Activated CD4-positive, alpha-beta memory T cell treated with anti-CD3 and anti-CD28 coated beads, Interleukin-2, amount 10 ng/mL, durations not matched to agents 7 days and 5 days (primary cell): ENCODE measurements at regions not wholly inside any gene's neighbourhood (a gene's known extent, or its start where the extent isn't known, plus 50 kb on each side); places are given as distances from the start of the nearest gene placed in this dataset.

Experiments used
- CTCF ChIA-PET: fragments of 350-600 bp; sonication (Branson Sonifier 250); formaldehyde crosslinking; loops from one replicate; lab custom pipeline; 2021; ENCODE audit warnings: antibody characterized with exemption, inconsistent platforms; lab: Charles Lee
- POLR2A ChIA-PET: fragments of 350-600 bp; sonication (Branson Sonifier 250); formaldehyde crosslinking; loops from one replicate; lab custom pipeline; 2021; ENCODE audit warnings: antibody characterized with exemption; lab: Charles Lee
- DNase-seq: peaks from one replicate; pipeline ENCODE4 v3.0.0-alpha.2; 2020
- H3K27ac Mint-ChIP-seq: one replicate; pipeline ENCODE4 v1.8.0; 2021; ENCODE audit warnings: mild to moderate bottlenecking, mixed read lengths
- H3K27me3 Mint-ChIP-seq: one replicate; pipeline ENCODE4 v1.8.0; 2021; ENCODE audit warnings: mixed read lengths
- H3K36me3 Mint-ChIP-seq: one replicate; pipeline ENCODE4 v1.8.0; 2021; ENCODE audit warnings: low read depth, mixed read lengths
- H3K4me1 Mint-ChIP-seq: one replicate; pipeline ENCODE4 v1.8.0; 2021; ENCODE audit warnings: mixed read lengths
- H3K4me3 Mint-ChIP-seq: one replicate; pipeline ENCODE4 v1.8.0; 2021; ENCODE audit warnings: mild to moderate bottlenecking, mixed read lengths
- H3K9me3 Mint-ChIP-seq: one replicate; pipeline ENCODE4 v1.8.0; 2021; ENCODE audit warnings: mixed read lengths

GRCh38 chrX:140362861-140363260 lies 142.0 kb downstream of the SOX3 start:
- DNase-seq = no peak
- Mint-ChIP-seq H3K9me3 (no peaks in the 10 kb centered on the region), H3K36me3 (no peaks in the 10 kb centered on the region), H3K27ac (no peak overlapping the region), H3K27me3 (no peaks in the 10 kb centered on the region), H3K4me1 (no peaks in the 10 kb centered on the region), H3K4me3 (no peak overlapping the region)
- CTCF ChIA-PET = no interaction called here
- POLR2A ChIA-PET = no interaction called here

GRCh38 chrX:140360924-140361323 lies 143.9 kb downstream of the SOX3 start:
- Mint-ChIP-seq H3K27me3 (no peaks in the 10 kb centered on the region), H3K9me3 (no peaks in the 10 kb centered on the region), H3K4me3 (no peak overlapping the region), H3K4me1 (no peaks in the 10 kb centered on the region), H3K27ac (no peak overlapping the region), H3K36me3 (no peaks in the 10 kb centered on the region)
- ChIA-PET POLR2A (no interaction called here), CTCF (no interaction called here)
- no peak for DNase-seq

- Mint-ChIP-seq H3K36me3 (no peaks in the 10 kb centered on the region), H3K4me3 (no peak overlapping the region), H3K4me1 (no peaks in the 10 kb centered on the region), H3K9me3 (no peaks in the 10 kb centered on the region), H3K27me3 (no peaks in the 10 kb centered on the region), H3K27ac (no peak overlapping the region)
- CTCF ChIA-PET = no interaction called here
- POLR2A ChIA-PET = no interaction called here
- DNase-seq = no peak
Measured at GRCh38 chrX:140360284-140360683, 144.6 kb downstream of the SOX3 start.

GRCh38 chrX:140355922-140356321 lies 148.9 kb downstream of the SOX3 start:
- H3K4me3 Mint-ChIP-seq = no peak overlapping the region
- H3K27me3 Mint-ChIP-seq = no peaks in the 10 kb centered on the region
- H3K4me1 Mint-ChIP-seq = no peaks in the 10 kb centered on the region
- ChIA-PET CTCF (no interaction called here), POLR2A (no interaction called here)
- no peaks in the 10 kb centered on the region for H3K36me3 Mint-ChIP-seq
- no peak for DNase-seq
- H3K9me3 Mint-ChIP-seq = no peaks in the 10 kb centered on the region
- H3K27ac Mint-ChIP-seq = no peak overlapping the region

GRCh38 chrX:140355429-140355828 lies 149.4 kb downstream of the SOX3 start:
- H3K36me3 Mint-ChIP-seq = no peaks in the 10 kb centered on the region
- no peaks in the 10 kb centered on the region for H3K9me3 Mint-ChIP-seq

GRCh38 chrX:140354431-140355120 lies 150.3 kb downstream of the SOX3 start:
- H3K4me3 Mint-ChIP-seq = no peak overlapping the region
- H3K36me3 Mint-ChIP-seq = no peaks in the 10 kb centered on the region
- POLR2A ChIA-PET = no interaction called here
- no peaks in the 10 kb centered on the region for H3K4me1 Mint-ChIP-seq
- no peak overlapping the region for H3K27ac Mint-ChIP-seq
- H3K27me3 Mint-ChIP-seq = no peaks in the 10 kb centered on the region
- H3K9me3 Mint-ChIP-seq = no peaks in the 10 kb centered on the region
- CTCF ChIA-PET = no interaction called here
- no peak for DNase-seq

More at GRCh38 chrX:140355429-140355828, 149.4 kb downstream of the SOX3 start:
- Mint-ChIP-seq H3K27me3 (no peaks in the 10 kb centered on the region), H3K27ac (no peak overlapping the region), H3K4me1 (no peaks in the 10 kb centered on the region), H3K4me3 (no peak overlapping the region)
- ChIA-PET POLR2A (no interaction called here), CTCF (no interaction called here)
- no peak for DNase-seq

- H3K36me3 Mint-ChIP-seq = no peaks in the 10 kb centered on the region
- no peaks in the 10 kb centered on the region for H3K4me1 Mint-ChIP-seq
- H3K27ac Mint-ChIP-seq = no peak overlapping the region
- no peaks in the 10 kb centered on the region for H3K9me3 Mint-ChIP-seq
- ChIA-PET CTCF (no interaction called here), POLR2A (no interaction called here)
- DNase-seq = no peak
- no peaks in the 10 kb centered on the region for H3K27me3 Mint-ChIP-seq
- no peak overlapping the region for H3K4me3 Mint-ChIP-seq
Measured at GRCh38 chrX:140346729-140347128, 158.1 kb downstream of the SOX3 start.

- Mint-ChIP-seq H3K36me3 (no peaks in the 10 kb centered on the region), H3K27me3 (no peaks in the 10 kb centered on the region), H3K27ac (no peak overlapping the region)
Measured at GRCh38 chrX:140343226-140343868, 161.5 kb downstream of the SOX3 start.

GRCh38 chrX:140342410-140342809 lies 162.5 kb downstream of the SOX3 start:
- H3K36me3 Mint-ChIP-seq = no peaks in the 10 kb centered on the region
- DNase-seq = no peak
- no peak overlapping the region for H3K4me3 Mint-ChIP-seq
- no peaks in the 10 kb centered on the region for H3K4me1 Mint-ChIP-seq
- ChIA-PET CTCF (no interaction called here), POLR2A (no interaction called here)
- no peak overlapping the region for H3K27ac Mint-ChIP-seq
- no peaks in the 10 kb centered on the region for H3K9me3 Mint-ChIP-seq
- H3K27me3 Mint-ChIP-seq = no peaks in the 10 kb centered on the region

More at GRCh38 chrX:140343226-140343868, 161.5 kb downstream of the SOX3 start:
- no peaks in the 10 kb centered on the region for H3K4me1 Mint-ChIP-seq
- H3K4me3 Mint-ChIP-seq = no peak overlapping the region
- H3K9me3 Mint-ChIP-seq = no peaks in the 10 kb centered on the region
- ChIA-PET CTCF (no interaction called here), POLR2A (no interaction called here)
- DNase-seq = no peak

GRCh38 chrX:140337263-140337662 lies 167.6 kb downstream of the SOX3 start:
- H3K36me3 Mint-ChIP-seq = no peaks in the 10 kb centered on the region
- ChIA-PET POLR2A (no interaction called here), CTCF (no interaction called here)
- no peaks in the 10 kb centered on the region for H3K9me3 Mint-ChIP-seq
- H3K27me3 Mint-ChIP-seq = no peaks in the 10 kb centered on the region
- H3K4me1 Mint-ChIP-seq = no peaks in the 10 kb centered on the region
- no peak overlapping the region for H3K4me3 Mint-ChIP-seq
- DNase-seq = no peak
- no peak overlapping the region for H3K27ac Mint-ChIP-seq

- Mint-ChIP-seq H3K9me3 (peaks cover 3% of the 10 kb centered on the region), H3K36me3 (no peaks in the 10 kb centered on the region), H3K27me3 (no peaks in the 10 kb centered on the region), H3K4me1 (no peaks in the 10 kb centered on the region), H3K27ac (no peak overlapping the region), H3K4me3 (no peak overlapping the region)
- ChIA-PET CTCF (no interaction called here), POLR2A (no interaction called here)
- no peak for DNase-seq
Measured at GRCh38 chrX:140318296-140318695, 186.6 kb downstream of the SOX3 start.

GRCh38 chrX:140317462-140317861 lies 187.4 kb downstream of the SOX3 start:
- DNase-seq = no peak
- ChIA-PET CTCF (no interaction called here), POLR2A (no interaction called here)
- Mint-ChIP-seq H3K27ac (no peak overlapping the region), H3K36me3 (no peaks in the 10 kb centered on the region), H3K27me3 (no peaks in the 10 kb centered on the region), H3K4me1 (no peaks in the 10 kb centered on the region), H3K9me3 (peaks cover 3% of the 10 kb centered on the region), H3K4me3 (no peak overlapping the region)

- no peak overlapping the region for H3K4me3 Mint-ChIP-seq
- no peaks in the 10 kb centered on the region for H3K9me3 Mint-ChIP-seq
- CTCF ChIA-PET = no interaction called here
- no peaks in the 10 kb centered on the region for H3K27me3 Mint-ChIP-seq
- no peak for DNase-seq
- H3K4me1 Mint-ChIP-seq = no peaks in the 10 kb centered on the region
- H3K36me3 Mint-ChIP-seq = no peaks in the 10 kb centered on the region
- H3K27ac Mint-ChIP-seq = no peak overlapping the region
- POLR2A ChIA-PET = no interaction called here
Measured at GRCh38 chrX:140298960-140299825, 205.7 kb downstream of the SOX3 start.
